ENCODE measurements at regions not wholly inside any gene's neighbourhood (a gene's known extent, or its start where the extent isn't known, plus 50 kb on each side); places are given as distances from the start of the nearest gene placed in this dataset.

GRCh38 chr6:94446120-94446519, 1026.8 kb upstream of the EPHA7 start:
- H3K27ac ChIP-seq (ENCODE audit: low read depth, low read length) = no peak overlapping the region
- no peaks in the 10 kb centered on the region for H3K27me3 ChIP-seq (ENCODE audit: control insufficient read depth in 5 of 5, insufficient read depth in 4 of 5, low read length in 5 of 5)
- no peaks in the 10 kb centered on the region for H3K36me3 ChIP-seq (ENCODE audit: control insufficient read depth in 5 of 5, insufficient read depth in 5 of 5, low read length in 5 of 5)
- no peak overlapping the region for H3K9ac ChIP-seq (ENCODE audit: low read length in 5 of 5)
- H3K4me3 ChIP-seq (ENCODE audit: low read depth in 1 of 5, low read length in 5 of 5) = no peak overlapping the region
- H3K4me1 ChIP-seq (ENCODE audit: control insufficient read depth in 5 of 5, insufficient read depth in 5 of 5, low read length in 5 of 5) = no peaks in the 10 kb centered on the region
- no peaks in the 10 kb centered on the region for H3K9me3 ChIP-seq (ENCODE audit: control insufficient read depth in 5 of 5, low read length in 5 of 5)

GRCh38 chr6:94443701-94444100, 1024.3 kb upstream of the EPHA7 start:
- Histone ChIP-seq H3K36me3 (ENCODE audit: control insufficient read depth in 5 of 5, insufficient read depth in 5 of 5, low read length in 5 of 5) (no peaks in the 10 kb centered on the region), H3K9me3 (ENCODE audit: control insufficient read depth in 5 of 5, low read length in 5 of 5) (no peaks in the 10 kb centered on the region), H3K27me3 (ENCODE audit: control insufficient read depth in 5 of 5, insufficient read depth in 4 of 5, low read length in 5 of 5) (no peaks in the 10 kb centered on the region), H3K4me3 (ENCODE audit: low read depth in 1 of 5, low read length in 5 of 5) (no peak overlapping the region), H3K9ac (ENCODE audit: low read length in 5 of 5) (no peak overlapping the region), H3K27ac (ENCODE audit: low read depth, low read length) (no peak overlapping the region), H3K4me1 (ENCODE audit: control insufficient read depth in 5 of 5, insufficient read depth in 5 of 5, low read length in 5 of 5) (no peaks in the 10 kb centered on the region)

- no peak overlapping the region for H3K4me3 ChIP-seq (ENCODE audit: low read depth in 1 of 5, low read length in 5 of 5)
- peaks cover 0 to 2% (median 0%) of the 10 kb centered on the region in 5 donors for H3K9me3 ChIP-seq (ENCODE audit: control insufficient read depth in 5 of 5, low read length in 5 of 5)
- H3K4me1 ChIP-seq (ENCODE audit: control insufficient read depth in 5 of 5, insufficient read depth in 5 of 5, low read length in 5 of 5) = no peaks in the 10 kb centered on the region
- no peak overlapping the region for H3K27ac ChIP-seq (ENCODE audit: low read depth, low read length)
- no peaks in the 10 kb centered on the region for H3K36me3 ChIP-seq (ENCODE audit: control insufficient read depth in 5 of 5, insufficient read depth in 5 of 5, low read length in 5 of 5)
- H3K9ac ChIP-seq (ENCODE audit: low read length in 5 of 5) = no peak overlapping the region
- no peaks in the 10 kb centered on the region for H3K27me3 ChIP-seq (ENCODE audit: control insufficient read depth in 5 of 5, insufficient read depth in 4 of 5, low read length in 5 of 5)
Measured at GRCh38 chr6:94424692-94425091, 1005.3 kb upstream of the EPHA7 start.

- no peak overlapping the region for H3K9ac ChIP-seq (ENCODE audit: low read length in 5 of 5)
- H3K9me3 ChIP-seq (ENCODE audit: control insufficient read depth in 5 of 5, low read length in 5 of 5) = no peaks in the 10 kb centered on the region
- no peaks in the 10 kb centered on the region for H3K4me1 ChIP-seq (ENCODE audit: control insufficient read depth in 5 of 5, insufficient read depth in 5 of 5, low read length in 5 of 5)
- no peaks in the 10 kb centered on the region for H3K27me3 ChIP-seq (ENCODE audit: control insufficient read depth in 5 of 5, insufficient read depth in 4 of 5, low read length in 5 of 5)
- no peaks in the 10 kb centered on the region for H3K36me3 ChIP-seq (ENCODE audit: control insufficient read depth in 5 of 5, insufficient read depth in 5 of 5, low read length in 5 of 5)
- H3K4me3 ChIP-seq (ENCODE audit: low read depth in 1 of 5, low read length in 5 of 5) = no peak overlapping the region
- H3K27ac ChIP-seq (ENCODE audit: low read depth, low read length) = no peak overlapping the region
Measured at GRCh38 chr6:94417363-94417762, 998.0 kb upstream of the EPHA7 start.

GRCh38 chr6:94414041-94414440, 994.7 kb upstream of the EPHA7 start:
- no peak overlapping the region for H3K27ac ChIP-seq (ENCODE audit: low read depth, low read length)
- H3K9me3 ChIP-seq (ENCODE audit: control insufficient read depth in 5 of 5, low read length in 5 of 5) = no peaks in the 10 kb centered on the region
- no peak overlapping the region for H3K9ac ChIP-seq (ENCODE audit: low read length in 5 of 5)
- H3K36me3 ChIP-seq (ENCODE audit: control insufficient read depth in 5 of 5, insufficient read depth in 5 of 5, low read length in 5 of 5) = no peaks in the 10 kb centered on the region
- no peak overlapping the region for H3K4me3 ChIP-seq (ENCODE audit: low read depth in 1 of 5, low read length in 5 of 5)
- H3K27me3 ChIP-seq (ENCODE audit: control insufficient read depth in 5 of 5, insufficient read depth in 4 of 5, low read length in 5 of 5) = no peaks in the 10 kb centered on the region
- no peaks in the 10 kb centered on the region for H3K4me1 ChIP-seq (ENCODE audit: control insufficient read depth in 5 of 5, insufficient read depth in 5 of 5, low read length in 5 of 5)

GRCh38 chr6:94401311-94401710, 982.0 kb upstream of the EPHA7 start:
- Histone ChIP-seq H3K36me3 (ENCODE audit: control insufficient read depth in 5 of 5, insufficient read depth in 5 of 5, low read length in 5 of 5) (no peaks in the 10 kb centered on the region), H3K27ac (ENCODE audit: low read depth, low read length) (no peak overlapping the region), H3K4me3 (ENCODE audit: low read depth in 1 of 5, low read length in 5 of 5) (no peak overlapping the region), H3K9me3 (ENCODE audit: control insufficient read depth in 5 of 5, low read length in 5 of 5) (no peaks in the 10 kb centered on the region), H3K9ac (ENCODE audit: low read length in 5 of 5) (no peak overlapping the region), H3K27me3 (ENCODE audit: control insufficient read depth in 5 of 5, insufficient read depth in 4 of 5, low read length in 5 of 5) (no peaks in the 10 kb centered on the region), H3K4me1 (ENCODE audit: control insufficient read depth in 5 of 5, insufficient read depth in 5 of 5, low read length in 5 of 5) (no peaks in the 10 kb centered on the region)

GRCh38 chr6:94394822-94395221, 975.5 kb upstream of the EPHA7 start:
- Histone ChIP-seq H3K4me3 (ENCODE audit: low read depth in 1 of 5, low read length in 5 of 5) (no peak overlapping the region), H3K4me1 (ENCODE audit: control insufficient read depth in 5 of 5, insufficient read depth in 5 of 5, low read length in 5 of 5) (no peaks in the 10 kb centered on the region), H3K9ac (ENCODE audit: low read length in 5 of 5) (no peak overlapping the region)

GRCh38 chr6:94389218-94389617, 969.9 kb upstream of the EPHA7 start:
- Histone ChIP-seq H3K9me3 (ENCODE audit: control insufficient read depth in 5 of 5, low read length in 5 of 5) (no peaks in the 10 kb centered on the region), H3K4me3 (ENCODE audit: low read depth in 1 of 5, low read length in 5 of 5) (no peak overlapping the region), H3K36me3 (ENCODE audit: control insufficient read depth in 5 of 5, insufficient read depth in 5 of 5, low read length in 5 of 5) (no peaks in the 10 kb centered on the region), H3K9ac (ENCODE audit: low read length in 5 of 5) (no peak overlapping the region), H3K27me3 (ENCODE audit: control insufficient read depth in 5 of 5, insufficient read depth in 4 of 5, low read length in 5 of 5) (no peaks in the 10 kb centered on the region), H3K4me1 (ENCODE audit: control insufficient read depth in 5 of 5, insufficient read depth in 5 of 5, low read length in 5 of 5) (no peaks in the 10 kb centered on the region), H3K27ac (ENCODE audit: low read depth, low read length) (no peak overlapping the region)

More at GRCh38 chr6:94394822-94395221, 975.5 kb upstream of the EPHA7 start:
- H3K36me3 ChIP-seq (ENCODE audit: control insufficient read depth in 5 of 5, insufficient read depth in 5 of 5, low read length in 5 of 5) = no peaks in the 10 kb centered on the region
- no peaks in the 10 kb centered on the region for H3K27me3 ChIP-seq (ENCODE audit: control insufficient read depth in 5 of 5, insufficient read depth in 4 of 5, low read length in 5 of 5)
- H3K27ac ChIP-seq (ENCODE audit: low read depth, low read length) = no peak overlapping the region
- no peaks in the 10 kb centered on the region for H3K9me3 ChIP-seq (ENCODE audit: control insufficient read depth in 5 of 5, low read length in 5 of 5)

GRCh38 chr6:94377835-94378234, 958.5 kb upstream of the EPHA7 start:
- Histone ChIP-seq H3K27ac (ENCODE audit: low read depth, low read length) (no peak overlapping the region), H3K36me3 (ENCODE audit: control insufficient read depth in 5 of 5, insufficient read depth in 5 of 5, low read length in 5 of 5) (no peaks in the 10 kb centered on the region), H3K4me1 (ENCODE audit: control insufficient read depth in 5 of 5, insufficient read depth in 5 of 5, low read length in 5 of 5) (no peaks in the 10 kb centered on the region), H3K9ac (ENCODE audit: low read length in 5 of 5) (no peak overlapping the region), H3K9me3 (ENCODE audit: control insufficient read depth in 5 of 5, low read length in 5 of 5) (no peaks in the 10 kb centered on the region), H3K27me3 (ENCODE audit: control insufficient read depth in 5 of 5, insufficient read depth in 4 of 5, low read length in 5 of 5) (no peaks in the 10 kb centered on the region), H3K4me3 (ENCODE audit: low read depth in 1 of 5, low read length in 5 of 5) (no peak overlapping the region)

GRCh38 chr6:94376876-94377275, 957.5 kb upstream of the EPHA7 start:
- no peaks in the 10 kb centered on the region for H3K27me3 ChIP-seq (ENCODE audit: control insufficient read depth in 5 of 5, insufficient read depth in 4 of 5, low read length in 5 of 5)
- H3K4me3 ChIP-seq (ENCODE audit: low read depth in 1 of 5, low read length in 5 of 5) = no peak overlapping the region
- H3K9ac ChIP-seq (ENCODE audit: low read length in 5 of 5) = no peak overlapping the region
- no peaks in the 10 kb centered on the region for H3K36me3 ChIP-seq (ENCODE audit: control insufficient read depth in 5 of 5, insufficient read depth in 5 of 5, low read length in 5 of 5)
- no peak overlapping the region for H3K27ac ChIP-seq (ENCODE audit: low read depth, low read length)
- H3K4me1 ChIP-seq (ENCODE audit: control insufficient read depth in 5 of 5, insufficient read depth in 5 of 5, low read length in 5 of 5) = no peaks in the 10 kb centered on the region
- no peaks in the 10 kb centered on the region for H3K9me3 ChIP-seq (ENCODE audit: control insufficient read depth in 5 of 5, low read length in 5 of 5)

GRCh38 chr6:94372229-94372628, 952.9 kb upstream of the EPHA7 start:
- Histone ChIP-seq H3K4me3 (ENCODE audit: low read depth in 1 of 5, low read length in 5 of 5) (no peak overlapping the region), H3K27ac (ENCODE audit: low read depth, low read length) (no peak overlapping the region), H3K4me1 (ENCODE audit: control insufficient read depth in 5 of 5, insufficient read depth in 5 of 5, low read length in 5 of 5) (no peaks in the 10 kb centered on the region), H3K9ac (ENCODE audit: low read length in 5 of 5) (no peak overlapping the region), H3K9me3 (ENCODE audit: control insufficient read depth in 5 of 5, low read length in 5 of 5) (no peaks in the 10 kb centered on the region), H3K27me3 (ENCODE audit: control insufficient read depth in 5 of 5, insufficient read depth in 4 of 5, low read length in 5 of 5) (no peaks in the 10 kb centered on the region), H3K36me3 (ENCODE audit: control insufficient read depth in 5 of 5, insufficient read depth in 5 of 5, low read length in 5 of 5) (no peaks in the 10 kb centered on the region)
